WERI-Rb-1 (cell line): ENCODE measurements at regions not wholly inside any gene's neighbourhood (a gene's known extent, or its start where the extent isn't known, plus 50 kb on each side); places are given as distances from the start of the nearest gene placed in this dataset.

Experiments used
- DNase-seq: peaks from one replicate; pipeline ENCODE4 v3.0.0-alpha.2; 2020
- H3K27ac ChIP-seq: fragments of 250-450 bp; sonication (Bioruptor Pico); 2 replicates; pipeline ENCODE4 v1.5.1; 2020; ENCODE audit warnings: mild to moderate bottlenecking, moderate library complexity
- H3K27me3 ChIP-seq: fragments of 250-450 bp; sonication (Bioruptor Pico); 2 replicates; pipeline ENCODE4 v1.5.1; 2021; ENCODE audit warnings: mild to moderate bottlenecking, low read depth, moderate library complexity; ENCODE audit not compliant: insufficient read depth, severe bottlenecking
- H3K36me3 ChIP-seq: fragments of 250-450 bp; sonication (Bioruptor Pico); 2 replicates; pipeline ENCODE4 v1.5.1; 2020; ENCODE audit warnings: mild to moderate bottlenecking, moderate library complexity
- H3K4me3 ChIP-seq: 2 replicates; pipeline ENCODE4 v1.5.1; 2011; ENCODE audit warnings: low read depth, mild to moderate bottlenecking, control low read depth, low read length
- H3K9me3 ChIP-seq: fragments of 250-450 bp; sonication (Bioruptor Pico); 2 replicates; pipeline ENCODE4 v1.5.1; 2021; ENCODE audit warnings: mild to moderate bottlenecking, moderate library complexity; ENCODE audit not compliant: severe bottlenecking
- CTCF ChIP-seq: IDR thresholded peaks from 2 replicates; pipeline ENCODE4 v1.5.1; 2011; ENCODE audit warnings: low read depth, mild to moderate bottlenecking, control low read depth, inconsistent platforms, low read length

GRCh38 chr2:196431957-196432356 is 207.6 kb upstream of the CCDC150 start:
- Histone ChIP-seq H3K9me3 (no peaks in the 10 kb centered on the region), H3K27ac (no peak overlapping the region), H3K36me3 (no peaks in the 10 kb centered on the region), H3K4me3 (no peak overlapping the region), H3K27me3 (no peaks in the 10 kb centered on the region)
- TF ChIP-seq CTCF = 0 out of 2 replicates have a peak, but pooled peaks have one; percentile 2
- no peak for DNase-seq

GRCh38 chr2:196433116-196433515 is 206.4 kb upstream of the CCDC150 start:
- no peak for TF ChIP-seq CTCF
- Histone ChIP-seq H3K36me3 (no peaks in the 10 kb centered on the region), H3K27ac (no peak overlapping the region), H3K4me3 (no peak overlapping the region), H3K27me3 (no peaks in the 10 kb centered on the region), H3K9me3 (no peaks in the 10 kb centered on the region)
- no peak for DNase-seq

GRCh38 chr2:196434217-196434616 is 205.3 kb upstream of the CCDC150 start:
- TF ChIP-seq CTCF = no peak
- Histone ChIP-seq H3K4me3 (no peak overlapping the region), H3K27ac (no peak overlapping the region), H3K36me3 (no peaks in the 10 kb centered on the region), H3K27me3 (no peaks in the 10 kb centered on the region), H3K9me3 (no peaks in the 10 kb centered on the region)
- no peak for DNase-seq

- Histone ChIP-seq H3K9me3 (no peaks in the 10 kb centered on the region), H3K36me3 (no peaks in the 10 kb centered on the region), H3K4me3 (no peak overlapping the region), H3K27ac (no peak overlapping the region), H3K27me3 (no peaks in the 10 kb centered on the region)
- DNase-seq = no peak
- no peak for TF ChIP-seq CTCF
These were observed 204.3 kb upstream of the CCDC150 start for GRCh38 chr2:196435189-196435588.

GRCh38 chr2:196437626-196438025 is 201.9 kb upstream of the CCDC150 start:
- no peak for TF ChIP-seq CTCF
- H3K27ac ChIP-seq = no peak overlapping the region
- no peaks in the 10 kb centered on the region for H3K9me3 ChIP-seq
- H3K36me3 ChIP-seq = no peaks in the 10 kb centered on the region
- no peaks in the 10 kb centered on the region for H3K27me3 ChIP-seq
- H3K4me3 ChIP-seq = no peak overlapping the region
- DNase-seq = no peak

GRCh38 chr2:196439760-196440159 is 199.8 kb upstream of the CCDC150 start:
- H3K4me3 ChIP-seq = no peak overlapping the region
- no peak overlapping the region for H3K27ac ChIP-seq
- no peaks in the 10 kb centered on the region for H3K36me3 ChIP-seq
- no peaks in the 10 kb centered on the region for H3K27me3 ChIP-seq
- no peak for DNase-seq
- no peak for TF ChIP-seq CTCF
- H3K9me3 ChIP-seq = no peaks in the 10 kb centered on the region
